ENCODE measurements at regions not wholly inside any gene's neighbourhood (a gene's known extent, or its start where the extent isn't known, plus 50 kb on each side); places are given as distances from the start of the nearest gene placed in this dataset.
"Not testable (repeated sequence)": the region's sequence is repeated elsewhere in the genome, so short reads cannot be mapped to it uniquely, and the experiment has no call there.

GRCh38 chr3:27606537-27606936 is 115.6 kb downstream of the EOMES start:
- Histone ChIP-seq H3K79me2 (ENCODE audit: insufficient read depth, low read length) (no peaks in the 10 kb centered on the region), H3K27me3 (ENCODE audit: insufficient read depth, low read length) (no peaks in the 10 kb centered on the region), H3K4me1 (ENCODE audit: insufficient read depth, low read length) (peaks cover 9% of the 10 kb centered on the region), H2AFZ (ENCODE audit: low read depth, low read length) (no peak overlapping the region), H4K20me1 (ENCODE audit: insufficient read depth, low read length) (no peaks in the 10 kb centered on the region), H3K9ac (ENCODE audit: low read length) (no peak overlapping the region), H3K9me3 (ENCODE audit: insufficient read depth, low read depth, low read length) (no peaks in the 10 kb centered on the region), H3K27ac (ENCODE audit: low read depth, low read length) (no peak overlapping the region), H3K36me3 (ENCODE audit: insufficient read depth, low read length) (no peaks in the 10 kb centered on the region), H3K4me3 (ENCODE audit: insufficient read depth, low read depth, low read length) (no peak overlapping the region), H3K4me2 (ENCODE audit: low read length) (no peak overlapping the region)
- Mint-ChIP-seq H3K27ac (ENCODE audit: unreplicated experiment) (no peak overlapping the region), H3K27me3 (ENCODE audit: low read depth, unreplicated experiment) (no peaks in the 10 kb centered on the region), H3K36me3 (ENCODE audit: low read depth, unreplicated experiment) (no peaks in the 10 kb centered on the region), H3K4me3 (ENCODE audit: unreplicated experiment) (no peak overlapping the region), H3K4me1 (ENCODE audit: low read depth, unreplicated experiment) (peaks cover 4% of the 10 kb centered on the region), H3K9me3 (ENCODE audit: unreplicated experiment) (peaks cover 4% of the 10 kb centered on the region)
- FAIRE-seq (peak; percentile 34), DNase-seq (ENCODE audit: low read depth) (peak; percentile 80)
- TF ChIP-seq EZH2 (IDR thresholded peaks at IDR 0.05; ENCODE audit: insufficient read depth, low read length) (no peak), CTCF (IDR thresholded peaks at IDR 0.05; ENCODE audit: insufficient read depth, low read depth, low read length) (no peak)

GRCh38 chr3:27601311-27601710 is 117.1 kb upstream of the SLC4A7 start:
- not testable (repeated sequence) for H3K27me3 ChIP-seq (ENCODE audit: insufficient read depth, low read length); H3K4me2 ChIP-seq (ENCODE audit: low read length); H3K4me3 Mint-ChIP-seq (ENCODE audit: unreplicated experiment); H4K20me1 ChIP-seq (ENCODE audit: insufficient read depth, low read length); H3K9me3 ChIP-seq (ENCODE audit: insufficient read depth, low read depth, low read length); H3K36me3 Mint-ChIP-seq (ENCODE audit: low read depth, unreplicated experiment); H3K4me3 ChIP-seq (ENCODE audit: insufficient read depth, low read depth, low read length); H3K4me1 ChIP-seq (ENCODE audit: insufficient read depth, low read length); H3K27ac ChIP-seq (ENCODE audit: low read depth, low read length); H3K9me3 Mint-ChIP-seq (ENCODE audit: unreplicated experiment); H3K27me3 Mint-ChIP-seq (ENCODE audit: low read depth, unreplicated experiment); H3K27ac Mint-ChIP-seq (ENCODE audit: unreplicated experiment); DNase-seq (ENCODE audit: low read depth); H2AFZ ChIP-seq (ENCODE audit: low read depth, low read length); FAIRE-seq; H3K36me3 ChIP-seq (ENCODE audit: insufficient read depth, low read length); H3K79me2 ChIP-seq (ENCODE audit: insufficient read depth, low read length); H3K9ac ChIP-seq (ENCODE audit: low read length)
- H3K4me1 Mint-ChIP-seq (ENCODE audit: low read depth, unreplicated experiment) = peaks cover 12% of the 10 kb centered on the region

- not testable (repeated sequence) for H4K20me1 ChIP-seq (ENCODE audit: insufficient read depth, low read length); H3K27ac ChIP-seq (ENCODE audit: low read depth, low read length); H3K36me3 Mint-ChIP-seq (ENCODE audit: low read depth, unreplicated experiment); H3K4me3 Mint-ChIP-seq (ENCODE audit: unreplicated experiment); H3K4me3 ChIP-seq (ENCODE audit: insufficient read depth, low read depth, low read length); H3K79me2 ChIP-seq (ENCODE audit: insufficient read depth, low read length); H2AFZ ChIP-seq (ENCODE audit: low read depth, low read length); H3K4me2 ChIP-seq (ENCODE audit: low read length); H3K9me3 Mint-ChIP-seq (ENCODE audit: unreplicated experiment); FAIRE-seq; DNase-seq (ENCODE audit: low read depth); H3K36me3 ChIP-seq (ENCODE audit: insufficient read depth, low read length); H3K27ac Mint-ChIP-seq (ENCODE audit: unreplicated experiment); H3K9me3 ChIP-seq (ENCODE audit: insufficient read depth, low read depth, low read length); H3K27me3 ChIP-seq (ENCODE audit: insufficient read depth, low read length); H3K9ac ChIP-seq (ENCODE audit: low read length); H3K27me3 Mint-ChIP-seq (ENCODE audit: low read depth, unreplicated experiment)
- peaks cover 13% of the 10 kb centered on the region for H3K4me1 ChIP-seq (ENCODE audit: insufficient read depth, low read length)
- H3K4me1 Mint-ChIP-seq (ENCODE audit: low read depth, unreplicated experiment) = peaks cover 12% of the 10 kb centered on the region
These were observed 115.6 kb upstream of the SLC4A7 start for GRCh38 chr3:27599741-27600140.

GRCh38 chr3:27596921-27597320 is 112.7 kb upstream of the SLC4A7 start:
- H3K27ac Mint-ChIP-seq (ENCODE audit: unreplicated experiment) = peak overlapping the region; percentile 75
- Histone ChIP-seq H3K4me1 (ENCODE audit: insufficient read depth, low read length) (peaks cover 13% of the 10 kb centered on the region), H3K4me2 (ENCODE audit: low read length) (peak overlapping the region; percentile 70), H3K27me3 (ENCODE audit: insufficient read depth, low read length) (no peaks in the 10 kb centered on the region), H3K4me3 (ENCODE audit: insufficient read depth, low read depth, low read length) (peak overlapping the region; percentile 26), H2AFZ (ENCODE audit: low read depth, low read length) (peak overlapping the region; percentile 40), H3K79me2 (ENCODE audit: insufficient read depth, low read length) (no peaks in the 10 kb centered on the region), H3K9ac (ENCODE audit: low read length) (peak overlapping the region; percentile 48), H3K36me3 (ENCODE audit: insufficient read depth, low read length) (no peaks in the 10 kb centered on the region), H4K20me1 (ENCODE audit: insufficient read depth, low read length) (no peaks in the 10 kb centered on the region), H3K9me3 (ENCODE audit: insufficient read depth, low read depth, low read length) (no peaks in the 10 kb centered on the region), H3K27ac (ENCODE audit: low read depth, low read length) (peak overlapping the region; percentile 86)
- H3K4me3 Mint-ChIP-seq (ENCODE audit: unreplicated experiment) = no peak overlapping the region
- no peak for TF ChIP-seq CTCF (IDR thresholded peaks at IDR 0.05; ENCODE audit: insufficient read depth, low read depth, low read length)
- TF ChIP-seq EZH2 (IDR thresholded peaks at IDR 0.05; ENCODE audit: insufficient read depth, low read length) = no peak
- H3K9me3 Mint-ChIP-seq (ENCODE audit: unreplicated experiment) = no peaks in the 10 kb centered on the region
- no peaks in the 10 kb centered on the region for H3K27me3 Mint-ChIP-seq (ENCODE audit: low read depth, unreplicated experiment)
- FAIRE-seq (no peak), DNase-seq (ENCODE audit: low read depth) (peak; percentile 65)
- peaks cover 12% of the 10 kb centered on the region for H3K4me1 Mint-ChIP-seq (ENCODE audit: low read depth, unreplicated experiment)
- H3K36me3 Mint-ChIP-seq (ENCODE audit: low read depth, unreplicated experiment) = no peaks in the 10 kb centered on the region

Measured in astrocyte (in vitro differentiated cells and primary cell).